HepG2 (cell line): ENCODE measurements at regions not wholly inside any gene's neighbourhood (a gene's known extent, or its start where the extent isn't known, plus 50 kb on each side); places are given as distances from the start of the nearest gene placed in this dataset.
A peak's percentile ranks its signal among the peaks of the same experiment; 100 is the strongest.

Experiments used
- ATAC-seq: fragments of 200-7000 bp; cut with Tn5 transposase; 3 replicates; pipeline ENCODE4 v1.9.1; 2020; ENCODE audit warnings: mild to moderate bottlenecking, moderate library complexity
- BruUV-seq: library from RNA; stranded (reverse); fragments of 400-500 nt; replicated peaks from 2 replicates; lab custom pipeline; 2021; lab: Mats Ljungman, UMichigan
- CTCF ChIA-PET: fragments of 300-600 bp; formaldehyde crosslinking; extraction: SDS; loops from one replicate; lab custom pipeline; 2021; ENCODE audit warnings: low total read pairs, inconsistent platforms, low intra/inter-chr PET ratio; lab: Yijun Ruan, JAX
- POLR2A ChIA-PET: fragments of 350-600 bp; sonication (Branson Sonifier 250); formaldehyde crosslinking; loops from one replicate; lab custom pipeline; 2020; ENCODE audit warnings: antibody characterized with exemption, inconsistent platforms; lab: Yijun Ruan, JAX
- DNase-seq: peaks from one replicate; pipeline ENCODE4 v3.0.0-alpha.2; 2015; ENCODE audit warnings: low spot score
- FAIRE-seq: peaks from 3 replicates; lab custom pipeline; 2011; peaks lifted over from hg19 to GRCh38; lab: Jason Lieb, UNC
- H2AFZ ChIP-seq: one replicate; pipeline ENCODE4 v1.6.1; 2011; ENCODE audit warnings: low read length, inconsistent platforms
- H3K27ac ChIP-seq: fragments of 300-600 bp; 3 replicates; pipeline ENCODE4 v1.8.0; 2011; ENCODE audit warnings: mixed run types, mild to moderate bottlenecking, mixed read lengths, low read length, inconsistent platforms; ENCODE audit not compliant: insufficient read depth; ENCODE audit errors: extremely low read length
- H3K27me3 ChIP-seq, 2 experiments: fragments of 200-600 bp in 1 of 2; 2 replicates in 1 of 2; 3 replicates in 1 of 2; pipeline versions ENCODE4 v1.6.0 to v1.8.0; 2011; ENCODE audit warnings: low read length in 2 of 2, mild to moderate bottlenecking in 2 of 2, moderate library complexity in 2 of 2, inconsistent platforms in 1 of 2; ENCODE audit not compliant: insufficient read depth in 2 of 2, control insufficient read depth in 1 of 2
- H3K36me3 ChIP-seq, 2 experiments: fragments of 200-600 bp in 1 of 2; replicated peaks in 1 of 2; 2 replicates in 1 of 2; 3 replicates in 1 of 2; pipeline versions ENCODE4 v1.5.1 to v1.8.0; 2011; ENCODE audit warnings: low read length in 2 of 2, inconsistent platforms in 1 of 2; ENCODE audit not compliant: insufficient read depth in 2 of 2, control insufficient read depth in 1 of 2
- H3K4me1 ChIP-seq: 2 replicates; pipeline ENCODE4 v1.5.1; 2012; ENCODE audit warnings: low read length, inconsistent platforms; ENCODE audit not compliant: insufficient read depth
- H3K4me2 ChIP-seq: 2 replicates; pipeline ENCODE4 v1.6.0; 2011; ENCODE audit warnings: low read depth, low read length, inconsistent platforms
- H3K4me3 ChIP-seq, 3 experiments: fragments of 200-600 bp in 1 of 3; sonication (generic), shearing (Covaris generic) in 1 of 3; replicated peaks in 1 of 3; 2 replicates each; pipeline ENCODE4 v1.5.1; 2011 to 2016; ENCODE audit warnings: low read length in 3 of 3, inconsistent platforms in 2 of 3, low read depth in 2 of 3, mild to moderate bottlenecking in 2 of 3, control low read depth in 1 of 3, mixed read lengths in 1 of 3; ENCODE audit not compliant: insufficient read depth in 1 of 3
- H3K79me2 ChIP-seq: one replicate; pipeline ENCODE4 v1.6.1; 2011; ENCODE audit warnings: low read length, inconsistent platforms; ENCODE audit not compliant: insufficient read depth
- H3K9ac ChIP-seq: 2 replicates; pipeline ENCODE4 v1.6.0; 2011; ENCODE audit warnings: mild to moderate bottlenecking, low read depth, low read length, inconsistent platforms; ENCODE audit not compliant: insufficient read depth
- H3K9me3 ChIP-seq: 2 replicates; pipeline ENCODE4 v1.5.1; 2012; ENCODE audit warnings: mild to moderate bottlenecking, low read length
- H4K20me1 ChIP-seq: 2 replicates; pipeline ENCODE4 v1.6.0; 2011; ENCODE audit warnings: inconsistent platforms, mild to moderate bottlenecking, low read length, moderate library complexity; ENCODE audit not compliant: insufficient read depth
- GABPA ChIP-seq, 2 experiments: IDR thresholded peaks; 2 replicates each; pipeline ENCODE4 v1.6.1; 2011 to 2016; ENCODE audit warnings: low read depth in 2 of 2, low read length in 1 of 2, missing biosample characterization in 1 of 2, missing genetic modification characterization in 1 of 2
- GATA4 ChIP-seq: sonication (generic); IDR thresholded peaks from 2 replicates; pipeline ENCODE4 v1.6.1; 2016; ENCODE audit warnings: antibody characterized with exemption, low read depth, borderline replicate concordance
- HNRNPL ChIP-seq: fragments of 200-400 bp; formaldehyde crosslinking; IDR thresholded peaks from 2 replicates; pipeline ENCODE4 v1.6.1; 2017; ENCODE audit warnings: mild to moderate bottlenecking, low read depth, low read length
- KDM6A ChIP-seq: IDR thresholded peaks from 2 replicates; pipeline ENCODE4 v1.6.1; 2016; ENCODE audit warnings: low read depth
- MATR3 ChIP-seq: sonication (generic); formaldehyde crosslinking; IDR thresholded peaks from 2 replicates; pipeline ENCODE4 v1.4.0; 2020; ENCODE audit warnings: missing genetic modification reagents
- PCBP1 ChIP-seq: fragments of 200-400 bp; formaldehyde crosslinking; IDR thresholded peaks from 2 replicates; pipeline ENCODE4 v1.6.1; 2017; ENCODE audit warnings: mild to moderate bottlenecking, low read depth, low read length, borderline replicate concordance
- U2AF1 ChIP-seq: fragments of 200-400 bp; formaldehyde crosslinking; optimal IDR thresholded peaks from 2 replicates; pipeline ENCODE3; 2017; ENCODE audit warnings: mild to moderate bottlenecking, low read depth, low read length
- ZBTB7A ChIP-seq: sonication (generic); formaldehyde crosslinking; IDR thresholded peaks from 2 replicates; pipeline ENCODE4 v1.8.0; 2022; ENCODE audit warnings: mild to moderate bottlenecking, missing genetic modification reagents
- ZNF431 ChIP-seq: sonication (generic); formaldehyde crosslinking; IDR thresholded peaks from 2 replicates; pipeline ENCODE4 v1.9.0; 2022; ENCODE audit warnings: missing genetic modification reagents, low read depth, mild to moderate bottlenecking, borderline replicate concordance
- ZNF567 ChIP-seq: sonication (generic); formaldehyde crosslinking; IDR thresholded peaks from 2 replicates; pipeline ENCODE4 v1.8.1; 2023; ENCODE audit warnings: mild to moderate bottlenecking, missing genetic modification reagents, borderline replicate concordance
- ZNF570 ChIP-seq: sonication (generic); formaldehyde crosslinking; IDR thresholded peaks from 2 replicates; pipeline ENCODE4 v1.4.0; 2020; ENCODE audit warnings: mild to moderate bottlenecking, missing genetic modification reagents, borderline replicate concordance
- WGBS: methylation state at CpG from one replicate; pipeline ENCODE4 v1.1.6; 2017; ENCODE audit warnings: low lambda C conversion rate; 5-methylcytosine and 5-hydroxymethylcytosine counted together
- in situ Hi-C: cut with HindIII; loops from 2 replicates; pipeline ENCODE4 v1.10.0; 2017; ENCODE audit warnings: low pct_unique_long_range_greater_than_20kb; ENCODE audit not compliant: extremely low pct_ligation_motif_present
- intact Hi-C: fragments of 100-400 bp; cut with micrococcal nuclease; formaldehyde crosslinking; loops from one replicate; pipeline ENCODE4 v1.10.0; 2022; ENCODE audit not compliant: unreplicated experiment
- TF ChIP-seq, protein P1 (sequence below): sonication (generic); formaldehyde crosslinking; IDR thresholded peaks from 2 replicates; pipeline ENCODE4 v1.9.0; 2021; ENCODE audit warnings: missing genetic modification reagents, borderline replicate concordance
- TF ChIP-seq, protein P2 (sequence below): sonication (generic); formaldehyde crosslinking; IDR thresholded peaks from 2 replicates; pipeline ENCODE4 v1.5.0; 2020; ENCODE audit warnings: mild to moderate bottlenecking, missing genetic modification reagents, moderate library complexity
- TF ChIP-seq, protein P3 (sequence below): IDR thresholded peaks from 2 replicates; pipeline ENCODE4 v1.6.1; 2012; ENCODE audit warnings: low read depth, low read length, improper control_type of control experiment

DNA sequence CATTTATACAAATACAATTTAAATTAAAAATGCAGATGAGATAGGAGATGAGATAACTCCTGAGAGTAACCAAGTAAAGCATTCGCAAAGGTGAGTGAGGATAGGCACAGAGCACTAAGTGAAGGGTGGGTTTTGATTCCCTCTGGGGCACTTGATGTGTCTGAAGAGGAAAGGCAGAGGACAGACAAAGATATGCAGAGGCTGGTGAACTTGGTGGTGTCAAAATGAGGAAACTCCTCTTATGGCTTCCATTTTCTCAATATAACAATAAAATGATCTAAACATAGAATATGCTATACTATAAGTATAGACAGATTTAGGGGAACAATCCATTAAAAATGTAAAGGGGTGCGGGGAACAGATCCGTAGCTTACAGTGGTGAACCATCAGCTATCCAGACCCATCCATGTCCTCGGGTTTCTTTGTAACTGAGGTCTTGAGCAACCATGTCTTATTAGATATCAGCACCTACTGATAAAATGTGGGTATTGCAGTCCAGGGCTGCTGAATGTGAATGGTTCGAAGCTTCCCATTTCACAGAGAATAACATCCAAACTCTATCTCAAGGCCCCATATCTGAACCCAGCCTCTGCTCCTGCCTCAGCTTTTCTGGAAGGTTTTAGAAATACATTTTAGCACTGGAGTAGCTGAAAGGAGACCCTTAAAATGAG lies 73.9 kb upstream of the SLC10A2 start (continued):
- TF ChIP-seq, protein P1, sequence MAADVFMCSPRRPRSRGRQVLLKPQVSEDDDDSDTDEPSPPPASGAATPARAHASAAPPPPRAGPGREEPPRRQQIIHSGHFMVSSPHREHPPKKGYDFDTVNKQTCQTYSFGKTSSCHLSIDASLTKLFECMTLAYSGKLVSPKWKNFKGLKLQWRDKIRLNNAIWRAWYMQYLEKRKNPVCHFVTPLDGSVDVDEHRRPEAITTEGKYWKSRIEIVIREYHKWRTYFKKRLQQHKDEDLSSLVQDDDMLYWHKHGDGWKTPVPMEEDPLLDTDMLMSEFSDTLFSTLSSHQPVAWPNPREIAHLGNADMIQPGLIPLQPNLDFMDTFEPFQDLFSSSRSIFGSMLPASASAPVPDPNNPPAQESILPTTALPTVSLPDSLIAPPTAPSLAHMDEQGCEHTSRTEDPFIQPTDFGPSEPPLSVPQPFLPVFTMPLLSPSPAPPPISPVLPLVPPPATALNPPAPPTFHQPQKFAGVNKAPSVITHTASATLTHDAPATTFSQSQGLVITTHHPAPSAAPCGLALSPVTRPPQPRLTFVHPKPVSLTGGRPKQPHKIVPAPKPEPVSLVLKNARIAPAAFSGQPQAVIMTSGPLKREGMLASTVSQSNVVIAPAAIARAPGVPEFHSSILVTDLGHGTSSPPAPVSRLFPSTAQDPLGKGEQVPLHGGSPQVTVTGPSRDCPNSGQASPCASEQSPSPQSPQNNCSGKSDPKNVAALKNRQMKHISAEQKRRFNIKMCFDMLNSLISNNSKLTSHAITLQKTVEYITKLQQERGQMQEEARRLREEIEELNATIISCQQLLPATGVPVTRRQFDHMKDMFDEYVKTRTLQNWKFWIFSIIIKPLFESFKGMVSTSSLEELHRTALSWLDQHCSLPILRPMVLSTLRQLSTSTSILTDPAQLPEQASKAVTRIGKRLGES (CRISPR knock-in tag), result no peak
- no peak for TF ChIP-seq GABPA (IDR thresholded peaks at IDR 0.05; ENCODE audit: low read depth, low read length)
- no peak for TF ChIP-seq GABPA (CRISPR knock-in tag; IDR thresholded peaks at IDR 0.05; ENCODE audit: low read depth)
- TF ChIP-seq, protein P2, sequence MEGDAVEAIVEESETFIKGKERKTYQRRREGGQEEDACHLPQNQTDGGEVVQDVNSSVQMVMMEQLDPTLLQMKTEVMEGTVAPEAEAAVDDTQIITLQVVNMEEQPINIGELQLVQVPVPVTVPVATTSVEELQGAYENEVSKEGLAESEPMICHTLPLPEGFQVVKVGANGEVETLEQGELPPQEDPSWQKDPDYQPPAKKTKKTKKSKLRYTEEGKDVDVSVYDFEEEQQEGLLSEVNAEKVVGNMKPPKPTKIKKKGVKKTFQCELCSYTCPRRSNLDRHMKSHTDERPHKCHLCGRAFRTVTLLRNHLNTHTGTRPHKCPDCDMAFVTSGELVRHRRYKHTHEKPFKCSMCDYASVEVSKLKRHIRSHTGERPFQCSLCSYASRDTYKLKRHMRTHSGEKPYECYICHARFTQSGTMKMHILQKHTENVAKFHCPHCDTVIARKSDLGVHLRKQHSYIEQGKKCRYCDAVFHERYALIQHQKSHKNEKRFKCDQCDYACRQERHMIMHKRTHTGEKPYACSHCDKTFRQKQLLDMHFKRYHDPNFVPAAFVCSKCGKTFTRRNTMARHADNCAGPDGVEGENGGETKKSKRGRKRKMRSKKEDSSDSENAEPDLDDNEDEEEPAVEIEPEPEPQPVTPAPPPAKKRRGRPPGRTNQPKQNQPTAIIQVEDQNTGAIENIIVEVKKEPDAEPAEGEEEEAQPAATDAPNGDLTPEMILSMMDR (CRISPR knock-in tag), result peak; percentile 54

DNA sequence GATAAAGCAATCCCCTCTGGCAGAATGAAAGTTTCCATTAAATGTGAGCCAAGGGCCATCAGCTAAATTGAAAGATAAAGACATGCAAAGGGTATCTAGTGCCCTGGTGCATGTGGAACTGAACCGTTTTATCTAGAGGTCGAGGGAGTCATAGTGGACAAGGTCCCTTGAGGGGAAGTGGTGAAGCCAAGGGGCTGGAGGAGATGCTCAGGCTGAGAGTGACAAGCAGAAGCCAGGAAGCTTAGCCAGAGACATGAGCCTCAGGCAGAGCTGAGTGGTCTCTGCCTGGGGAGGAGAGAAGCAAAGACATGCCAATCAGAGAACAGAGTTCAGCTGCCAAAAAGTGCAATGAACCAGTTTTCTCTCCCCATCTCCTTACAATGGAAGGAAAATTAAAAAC lies 68.1 kb upstream of the SLC10A2 start:
- H3K4me1 ChIP-seq, result peaks cover 10% of the 10 kb centered on the region
- ATAC-seq, result no peak
- H3K79me2 ChIP-seq, result no peaks in the 10 kb centered on the region
- H3K9me3 ChIP-seq, result no peaks in the 10 kb centered on the region
- H3K9ac ChIP-seq, result no peak overlapping the region
- intact Hi-C loops, result no loop called here
- no peaks in the 10 kb centered on the region; a peak in 1 of 5 replicates for H3K27me3 ChIP-seq
- H3K27ac ChIP-seq, result no peak overlapping the region
- POLR2A ChIA-PET, result no interaction called here
- no peak overlapping the region for H3K4me3 ChIP-seq
- in situ Hi-C loops, result loop anchor here (25.0 kb wide), 1 partner anchor 222 kb away; no protein-coding TSS in a partner anchor
- CTCF ChIA-PET, result no interaction called here
- no peak for DNase-seq
- FAIRE-seq, result no peak
- no peaks in the 10 kb centered on the region for H3K36me3 ChIP-seq
- no peak overlapping the region for H2AFZ ChIP-seq
- 5% methylated on average over 2 of the region's 2 CpGs for WGBS
- no peaks in the 10 kb centered on the region for H4K20me1 ChIP-seq
- no TSS peak for BruUV-seq
- H3K4me2 ChIP-seq, result no peak overlapping the region
- TF ChIP-seq PCBP1, result no peak
- TF ChIP-seq MATR3 (CRISPR knock-in tag), result no peak
- no peak for TF ChIP-seq GABPA (IDR thresholded peaks at IDR 0.05; ENCODE audit: low read depth, low read length)
- no peak for TF ChIP-seq GABPA (CRISPR knock-in tag; IDR thresholded peaks at IDR 0.05; ENCODE audit: low read depth)
- no peak for TF ChIP-seq KDM6A (CRISPR knock-in tag)
- TF ChIP-seq ZNF567 (CRISPR knock-in tag), result no peak
- no peak for TF ChIP-seq U2AF1
- TF ChIP-seq, protein P3, sequence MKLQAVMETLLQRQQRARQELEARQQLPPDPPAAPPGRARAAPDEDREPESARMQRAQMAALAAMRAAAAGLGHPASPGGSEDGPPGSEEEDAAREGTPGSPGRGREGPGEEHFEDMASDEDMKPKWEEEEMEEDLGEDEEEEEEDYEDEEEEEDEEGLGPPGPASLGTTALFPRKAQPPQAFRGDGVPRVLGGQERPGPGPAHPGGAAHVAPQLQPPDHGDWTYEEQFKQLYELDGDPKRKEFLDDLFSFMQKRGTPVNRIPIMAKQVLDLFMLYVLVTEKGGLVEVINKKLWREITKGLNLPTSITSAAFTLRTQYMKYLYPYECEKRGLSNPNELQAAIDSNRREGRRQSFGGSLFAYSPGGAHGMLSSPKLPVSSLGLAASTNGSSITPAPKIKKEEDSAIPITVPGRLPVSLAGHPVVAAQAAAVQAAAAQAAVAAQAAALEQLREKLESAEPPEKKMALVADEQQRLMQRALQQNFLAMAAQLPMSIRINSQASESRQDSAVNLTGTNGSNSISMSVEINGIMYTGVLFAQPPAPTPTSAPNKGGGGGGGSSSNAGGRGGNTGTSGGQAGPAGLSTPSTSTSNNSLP, result no peak
- TF ChIP-seq ZNF431, result no peak
- no peak for TF ChIP-seq ZBTB7A
- no peak for TF ChIP-seq HNRNPL
- TF ChIP-seq ZNF570 (CRISPR knock-in tag), result no peak
- TF ChIP-seq GATA4, result no peak
